Mesendoderm (in vitro differentiated cells): ENCODE measurements at regions not wholly inside any gene's neighbourhood (a gene's known extent, or its start where the extent isn't known, plus 50 kb on each side); places are given as distances from the start of the nearest gene placed in this dataset.

Experiments
- DNase-seq: peaks from one replicate; pipeline ENCODE4 v3.0.0; 2013
- H2AK5ac ChIP-seq: 2 replicates; pipeline ENCODE4 v1.6.1; 2013; ENCODE audit warnings: low read length, inconsistent platforms
- H2BK120ac ChIP-seq: 2 replicates; pipeline ENCODE4 v1.6.1; 2013; ENCODE audit warnings: low read depth, mild to moderate bottlenecking, low read length, moderate library complexity, mixed read lengths
- H2BK15ac ChIP-seq: replicated peaks from 2 replicates; pipeline ENCODE4 v1.6.1; 2013; ENCODE audit warnings: low read depth, mild to moderate bottlenecking, moderate library complexity
- H2BK5ac ChIP-seq: 2 replicates; pipeline ENCODE4 v1.6.1; 2013; ENCODE audit warnings: low read length, inconsistent platforms
- H3K18ac ChIP-seq: 2 replicates; pipeline ENCODE4 v1.6.1; 2013; ENCODE audit warnings: mild to moderate bottlenecking, low read length, mixed read lengths
- H3K23ac ChIP-seq: one replicate; pipeline ENCODE4 v1.6.1; 2013; ENCODE audit warnings: low read length
- H3K27ac ChIP-seq: 2 replicates; pipeline ENCODE4 v1.5.1; 2013; ENCODE audit warnings: low read depth, mild to moderate bottlenecking, inconsistent platforms, low read length, moderate library complexity
- H3K27me3 ChIP-seq: 2 replicates; pipeline ENCODE4 v1.6.1; 2013; ENCODE audit warnings: low read length, control low read depth, mild to moderate bottlenecking, inconsistent platforms; ENCODE audit not compliant: insufficient read depth, poor library complexity
- H3K36me3 ChIP-seq: 2 replicates; pipeline ENCODE4 v1.6.1; 2013; ENCODE audit warnings: low read length, inconsistent platforms; ENCODE audit not compliant: control insufficient read depth, insufficient read depth
- H3K4ac ChIP-seq: one replicate; pipeline ENCODE4 v1.6.1; 2013; ENCODE audit warnings: low read depth, mild to moderate bottlenecking, low read length, moderate library complexity
- H3K4me1 ChIP-seq: 2 replicates; pipeline ENCODE4 v1.6.1; 2013; ENCODE audit warnings: low read depth, low read length, inconsistent platforms; ENCODE audit not compliant: control insufficient read depth
- H3K4me2 ChIP-seq: 2 replicates; pipeline ENCODE4 v1.6.1; 2013; ENCODE audit warnings: low read length
- H3K4me3 ChIP-seq: 2 replicates; pipeline ENCODE4 v1.5.1; 2013; ENCODE audit warnings: mild to moderate bottlenecking, low read length
- H3K56ac ChIP-seq: one replicate; pipeline ENCODE4 v1.6.1; 2013; ENCODE audit warnings: low read length
- H3K79me1 ChIP-seq: 2 replicates; pipeline ENCODE4 v1.6.1; 2013; ENCODE audit warnings: low read length, inconsistent platforms
- H3K79me2 ChIP-seq: 2 replicates; pipeline ENCODE4 v1.6.1; 2013; ENCODE audit warnings: mild to moderate bottlenecking, low read length; ENCODE audit not compliant: control insufficient read depth, insufficient read depth
- H3K9ac ChIP-seq: 2 replicates; pipeline ENCODE4 v1.6.1; 2013; ENCODE audit warnings: low read length, inconsistent platforms
- H4K5ac ChIP-seq: one replicate; pipeline ENCODE4 v1.6.1; 2013; ENCODE audit warnings: low read length
- H4K8ac ChIP-seq: one replicate; pipeline ENCODE4 v1.6.1; 2013; ENCODE audit warnings: low read depth, mild to moderate bottlenecking, control low read depth, low read length, moderate library complexity
- WGBS: extraction: QIAGEN DNeasy Blood & Tissue Kit; methylation state at CpG from one replicate; pipeline ENCODE4 v1.1.7; 2013; ENCODE audit warnings: low lambda C conversion rate, missing lambda C conversion rate; ENCODE audit not compliant: insufficient coverage; ENCODE audit errors: extremely low coverage; 5-methylcytosine and 5-hydroxymethylcytosine counted together

GRCh38 chr15:69590932-69591524 is 138.4 kb downstream of the RPLP1 start:
- H3K56ac ChIP-seq: no peak overlapping the region
- no peak overlapping the region for H2AK5ac ChIP-seq
- H3K4me1 ChIP-seq: no peaks in the 10 kb centered on the region
- H3K79me1 ChIP-seq: no peaks in the 10 kb centered on the region
- no peak overlapping the region for H3K18ac ChIP-seq
- no peak overlapping the region for H2BK120ac ChIP-seq
- no peak overlapping the region for H2BK15ac ChIP-seq
- H4K5ac ChIP-seq: no peak overlapping the region
- no peak for DNase-seq
- no peak overlapping the region for H3K9ac ChIP-seq
- H3K4me3 ChIP-seq: no peak overlapping the region
- no peak overlapping the region for H4K8ac ChIP-seq
- no peak overlapping the region for H3K23ac ChIP-seq
- no peaks in the 10 kb centered on the region for H3K36me3 ChIP-seq
- H3K27ac ChIP-seq: no peak overlapping the region
- no peak overlapping the region for H3K4me2 ChIP-seq
- no peaks in the 10 kb centered on the region for H3K79me2 ChIP-seq
- no peaks in the 10 kb centered on the region for H3K27me3 ChIP-seq
- no CpG with 5 or more reads among the region's 5 CpGs for WGBS
- H2BK5ac ChIP-seq: no peak overlapping the region
- no peak overlapping the region for H3K4ac ChIP-seq

GRCh38 chr15:69591905-69592508 is 139.4 kb downstream of the RPLP1 start:
- DNase-seq: no peak
- Histone ChIP-seq H4K5ac (no peak overlapping the region), H3K56ac (no peak overlapping the region), H3K27ac (no peak overlapping the region), H2AK5ac (no peak overlapping the region), H3K9ac (no peak overlapping the region), H3K4ac (no peak overlapping the region), H3K4me1 (no peaks in the 10 kb centered on the region), H2BK5ac (no peak overlapping the region), H3K23ac (no peak overlapping the region), H4K8ac (no peak overlapping the region), H3K79me1 (no peaks in the 10 kb centered on the region), H3K4me3 (no peak overlapping the region), H3K18ac (no peak overlapping the region), H3K27me3 (no peaks in the 10 kb centered on the region), H2BK15ac (no peak overlapping the region), H2BK120ac (no peak overlapping the region), H3K4me2 (no peak overlapping the region), H3K79me2 (no peaks in the 10 kb centered on the region), H3K36me3 (no peaks in the 10 kb centered on the region)
- WGBS: no CpG with 5 or more reads among the region's 4 CpGs

GRCh38 chr15:69592954-69593353 is 140.3 kb downstream of the RPLP1 start:
- Histone ChIP-seq H2BK5ac (no peak overlapping the region), H3K4me3 (no peak overlapping the region), H3K4ac (no peak overlapping the region), H3K18ac (no peak overlapping the region), H2BK15ac (no peak overlapping the region), H3K79me2 (no peaks in the 10 kb centered on the region), H3K4me1 (no peaks in the 10 kb centered on the region), H3K79me1 (no peaks in the 10 kb centered on the region), H3K9ac (no peak overlapping the region), H3K56ac (no peak overlapping the region), H3K27me3 (no peaks in the 10 kb centered on the region), H4K8ac (no peak overlapping the region), H2BK120ac (no peak overlapping the region), H2AK5ac (no peak overlapping the region), H3K36me3 (no peaks in the 10 kb centered on the region), H4K5ac (no peak overlapping the region), H3K4me2 (no peak overlapping the region), H3K23ac (no peak overlapping the region), H3K27ac (no peak overlapping the region)
- DNase-seq: peak; percentile 41
- WGBS: no CpG with 5 or more reads among the region's 2 CpGs

- H4K8ac ChIP-seq: no peak overlapping the region
- no peaks in the 10 kb centered on the region for H3K36me3 ChIP-seq
- H3K27ac ChIP-seq: no peak overlapping the region
- no peak overlapping the region for H3K18ac ChIP-seq
- H2BK120ac ChIP-seq: no peak overlapping the region
- no peaks in the 10 kb centered on the region for H3K79me2 ChIP-seq
- no peak overlapping the region for H3K9ac ChIP-seq
- no peak for DNase-seq
- no peaks in the 10 kb centered on the region for H3K79me1 ChIP-seq
- H2BK15ac ChIP-seq: no peak overlapping the region
- no peaks in the 10 kb centered on the region for H3K4me1 ChIP-seq
- no peak overlapping the region for H4K5ac ChIP-seq
- H3K23ac ChIP-seq: no peak overlapping the region
- no peak overlapping the region for H3K4me2 ChIP-seq
- no peak overlapping the region for H3K4me3 ChIP-seq
- no peaks in the 10 kb centered on the region for H3K27me3 ChIP-seq
- H3K56ac ChIP-seq: no peak overlapping the region
- no peak overlapping the region for H3K4ac ChIP-seq
- no peak overlapping the region for H2AK5ac ChIP-seq
- H2BK5ac ChIP-seq: no peak overlapping the region
- WGBS: no CpG with 5 or more reads among the region's 7 CpGs
These were observed 140.9 kb downstream of the RPLP1 start for GRCh38 chr15:69593488-69593887.

GRCh38 chr15:69593981-69594966 is 141.7 kb downstream of the RPLP1 start:
- Histone ChIP-seq H3K79me1 (no peaks in the 10 kb centered on the region), H2AK5ac (no peak overlapping the region), H3K4me1 (no peaks in the 10 kb centered on the region), H3K56ac (no peak overlapping the region), H2BK15ac (no peak overlapping the region), H3K4me3 (no peak overlapping the region), H3K4me2 (no peak overlapping the region), H3K18ac (no peak overlapping the region), H3K36me3 (no peaks in the 10 kb centered on the region), H3K4ac (no peak overlapping the region), H4K5ac (no peak overlapping the region), H3K23ac (no peak overlapping the region), H2BK120ac (no peak overlapping the region), H4K8ac (no peak overlapping the region), H3K27me3 (no peaks in the 10 kb centered on the region), H3K9ac (no peak overlapping the region), H2BK5ac (no peak overlapping the region), H3K27ac (no peak overlapping the region), H3K79me2 (no peaks in the 10 kb centered on the region)
- no CpG with 5 or more reads among the region's 24 CpGs for WGBS
- no peak for DNase-seq
